GM21447 (cell line): ENCODE measurements at regions not wholly inside any gene's neighbourhood (a gene's known extent, or its start where the extent isn't known, plus 50 kb on each side); places are given as distances from the start of the nearest gene placed in this dataset.

ENCODE experiments used
- ATAC-seq: cut with Tn5 transposase; IDR thresholded peaks from one replicate; pipeline ENCODE4 v1.9.1; 2021; ENCODE audit not compliant: unreplicated experiment

- ATAC-seq = no peak
Measured at GRCh38 chr22:49297871-49298721, 529.6 kb downstream of the BRD1 start.

GRCh38 chr22:49297286-49297870 is 530.3 kb downstream of the BRD1 start:
- ATAC-seq = no peak

- ATAC-seq = no peak
Measured at GRCh38 chr22:49296561-49296960, 531.1 kb downstream of the BRD1 start.

- ATAC-seq = no peak
Measured at GRCh38 chr22:49295851-49296560, 531.7 kb downstream of the BRD1 start.

GRCh38 chr22:49295465-49295743 is 532.3 kb downstream of the BRD1 start:
- ATAC-seq = no peak

- no peak for ATAC-seq
Measured at GRCh38 chr22:49294656-49295464, 532.8 kb downstream of the BRD1 start.

- ATAC-seq = no peak
Measured at GRCh38 chr22:49292909-49293308, 534.8 kb downstream of the BRD1 start.

GRCh38 chr22:49291781-49292180 is 535.9 kb downstream of the BRD1 start:
- no peak for ATAC-seq

- ATAC-seq = no peak
Measured at GRCh38 chr22:49291169-49291568, 536.5 kb downstream of the BRD1 start.

GRCh38 chr22:49290711-49291110 is 537.0 kb downstream of the BRD1 start:
- ATAC-seq = no peak

GRCh38 chr22:49289822-49290679 is 537.6 kb downstream of the BRD1 start:
- ATAC-seq = no peak

GRCh38 chr22:49286181-49286760 is 541.4 kb downstream of the BRD1 start:
- ATAC-seq = no peak

GRCh38 chr22:49284931-49285330 is 542.7 kb downstream of the BRD1 start:
- no peak for ATAC-seq

GRCh38 chr22:49284056-49284784 is 543.5 kb downstream of the BRD1 start:
- ATAC-seq = no peak

- ATAC-seq = no peak
Measured at GRCh38 chr22:49282596-49282995, 545.1 kb downstream of the BRD1 start.

GRCh38 chr22:49281467-49282340 is 546.0 kb downstream of the BRD1 start:
- ATAC-seq = no peak

- no peak for ATAC-seq
Measured at GRCh38 chr22:49278340-49278739, 549.3 kb downstream of the BRD1 start.

- ATAC-seq = no peak
Measured at GRCh38 chr22:49276567-49276966, 551.1 kb downstream of the BRD1 start.
